ENCODE measurements at regions not wholly inside any gene's neighbourhood (a gene's known extent, or its start where the extent isn't known, plus 50 kb on each side); places are given as distances from the start of the nearest gene placed in this dataset.
"Not testable (repeated sequence)": the region's sequence is repeated elsewhere in the genome, so short reads cannot be mapped to it uniquely, and the experiment has no call there.

- DNase-seq: no peak
- Histone ChIP-seq H4K20me1 (ENCODE audit: insufficient read depth, low read length) (no peaks in the 10 kb centered on the region), H3K4me3 (replicated peaks in 1 of 3; ENCODE audit: low read depth in 2 of 3, low read length in 3 of 3) (no peak overlapping the region), H2AFZ (ENCODE audit: insufficient read depth, low read depth, low read length, poor library complexity, severe bottlenecking) (no peak overlapping the region), H3K27me3 (ENCODE audit: control insufficient read depth in 2 of 2, insufficient read depth in 2 of 2, low read length in 2 of 2) (no peaks in the 10 kb centered on the region), H3K9ac (ENCODE audit: insufficient read depth, low read length, poor library complexity, severe bottlenecking) (no peak overlapping the region), H3K4me2 (replicated peaks; ENCODE audit: extremely low read depth, low read length, poor library complexity, severe bottlenecking) (no peak overlapping the region), H3K27ac (ENCODE audit: low read depth in 1 of 2, low read length in 2 of 2) (no peak overlapping the region), H3K36me3 (replicated peaks in 1 of 2; ENCODE audit: control insufficient read depth in 1 of 2, insufficient read depth in 2 of 2, low read length in 2 of 2) (no peaks in the 10 kb centered on the region), H3K4me1 (ENCODE audit: control insufficient read depth in 1 of 2, insufficient read depth in 2 of 2, low read length in 2 of 2) (no peaks in the 10 kb centered on the region), H3K9me3 (replicated peaks in 1 of 2; ENCODE audit: control insufficient read depth in 1 of 2, insufficient read depth in 1 of 2, low read length in 2 of 2) (peaks cover 0 to 2% of the 10 kb centered on the region in 2 donors), H3K79me2 (ENCODE audit: insufficient read depth, low read length) (no peaks in the 10 kb centered on the region)
- peaks cover 0 to 6% (median 2%) of the 10 kb centered on the region in 7 donors for H3K9me3 Mint-ChIP-seq
- no peak overlapping the region for H3K4me3 Mint-ChIP-seq
- intact Hi-C loops (cut with micrococcal nuclease): no loop called here
- WGBS (ENCODE audit: insufficient coverage): 100% methylated on average over 1 of the region's 2 CpGs
- TF ChIP-seq CTCF (IDR thresholded peaks at IDR 0.05): no peak
- H3K36me3 Mint-ChIP-seq: no peaks in the 10 kb centered on the region
- H3K4me1 Mint-ChIP-seq: no peaks in the 10 kb centered on the region
- peaks cover 0 to 1% (median 0%) of the 10 kb centered on the region in 3 donors for H3K27me3 Mint-ChIP-seq (ENCODE audit: low read depth in 3 of 3)
- no peak overlapping the region for H3K27ac Mint-ChIP-seq
Observed at GRCh38 chr13:53112522-53112921, 83.9 kb downstream of the OLFM4 start.

- no CpG with 5 or more reads among the region's 1 CpG for WGBS (ENCODE audit: insufficient coverage)
- H4K20me1 ChIP-seq (ENCODE audit: insufficient read depth, low read length); H3K79me2 ChIP-seq (ENCODE audit: insufficient read depth, low read length); intact Hi-C loops (cut with micrococcal nuclease); H3K4me1 ChIP-seq (ENCODE audit: control insufficient read depth in 1 of 2, insufficient read depth in 2 of 2, low read length in 2 of 2); H3K9me3 Mint-ChIP-seq; H3K36me3 Mint-ChIP-seq; H3K9ac ChIP-seq (ENCODE audit: insufficient read depth, low read length, poor library complexity, severe bottlenecking); DNase-seq; H3K27ac ChIP-seq (ENCODE audit: low read depth in 1 of 2, low read length in 2 of 2); H3K4me3 Mint-ChIP-seq; H3K9me3 ChIP-seq (replicated peaks in 1 of 2; ENCODE audit: control insufficient read depth in 1 of 2, insufficient read depth in 1 of 2, low read length in 2 of 2); H3K4me2 ChIP-seq (replicated peaks; ENCODE audit: extremely low read depth, low read length, poor library complexity, severe bottlenecking); H3K27me3 Mint-ChIP-seq (ENCODE audit: low read depth in 3 of 3); H3K4me3 ChIP-seq (replicated peaks in 1 of 3; ENCODE audit: low read depth in 2 of 3, low read length in 3 of 3); H2AFZ ChIP-seq (ENCODE audit: insufficient read depth, low read depth, low read length, poor library complexity, severe bottlenecking); H3K36me3 ChIP-seq (replicated peaks in 1 of 2; ENCODE audit: control insufficient read depth in 1 of 2, insufficient read depth in 2 of 2, low read length in 2 of 2); H3K4me1 Mint-ChIP-seq; H3K27ac Mint-ChIP-seq; H3K27me3 ChIP-seq (ENCODE audit: control insufficient read depth in 2 of 2, insufficient read depth in 2 of 2, low read length in 2 of 2): not testable (repeated sequence)
Observed at GRCh38 chr13:53117048-53117447, 88.4 kb downstream of the OLFM4 start.
